ENCODE measurements at regions not wholly inside any gene's neighbourhood (a gene's known extent, or its start where the extent isn't known, plus 50 kb on each side); places are given as distances from the start of the nearest gene placed in this dataset.

DNA sequence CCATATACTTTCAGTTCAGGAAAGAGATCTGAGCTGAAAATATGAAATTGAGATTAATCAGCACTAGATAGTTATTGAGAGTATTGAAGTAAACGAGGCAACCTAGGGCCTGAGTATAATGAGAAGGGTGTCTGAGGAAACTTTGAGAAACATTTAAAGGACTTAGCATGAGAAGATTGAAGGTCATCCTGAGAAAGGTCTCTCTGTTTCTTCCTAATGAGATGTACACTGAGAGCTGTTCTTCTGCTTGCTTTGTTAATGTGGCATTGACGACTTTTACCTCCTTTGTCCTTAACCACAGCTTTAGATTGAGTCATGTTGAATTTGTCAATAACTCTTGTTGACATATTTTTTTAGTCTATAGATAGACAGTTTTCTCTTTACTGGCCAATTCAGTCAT, 145.1 kb upstream of the ACTBL2 start:
- TF ChIP-seq POLR2A (IDR thresholded peaks at IDR 0.05; ENCODE audit: extremely low read depth, insufficient read length) (no peak), CTCF (IDR thresholded peaks at IDR 0.05; ENCODE audit: low read depth, low read length) (no peak)
